ENCODE measurements at regions not wholly inside any gene's neighbourhood (a gene's known extent, or its start where the extent isn't known, plus 50 kb on each side); places are given as distances from the start of the nearest gene placed in this dataset.

GRCh38 chr11:91147885-91148284 is 925.0 kb upstream of the CHORDC1 start:
- DNase-seq (ENCODE audit: low read depth), result no peak
- TF ChIP-seq CTCF (IDR thresholded peaks at IDR 0.05; ENCODE audit: insufficient read depth, low read length, poor library complexity, severe bottlenecking), result no peak
- Histone ChIP-seq H3K36me3 (ENCODE audit: control insufficient read depth, insufficient read depth, low read length) (no peaks in the 10 kb centered on the region), H3K27me3 (ENCODE audit: control insufficient read depth, insufficient read depth, low read length) (no peaks in the 10 kb centered on the region), H3K4me3 (ENCODE audit: low read depth, low read length) (no peak overlapping the region)

- no peak overlapping the region for H3K4me3 ChIP-seq (ENCODE audit: low read depth, low read length)
- H3K36me3 ChIP-seq (ENCODE audit: control insufficient read depth, insufficient read depth, low read length), result no peaks in the 10 kb centered on the region
- DNase-seq (ENCODE audit: low read depth), result no peak
- TF ChIP-seq CTCF (IDR thresholded peaks at IDR 0.05; ENCODE audit: insufficient read depth, low read length, poor library complexity, severe bottlenecking), result no peak
- no peaks in the 10 kb centered on the region for H3K27me3 ChIP-seq (ENCODE audit: control insufficient read depth, insufficient read depth, low read length)
These were observed 918.8 kb upstream of the CHORDC1 start for GRCh38 chr11:91141655-91142054.

- H3K27me3 ChIP-seq (ENCODE audit: control insufficient read depth, insufficient read depth, low read length), result no peaks in the 10 kb centered on the region
- TF ChIP-seq CTCF (IDR thresholded peaks at IDR 0.05; ENCODE audit: insufficient read depth, low read length, poor library complexity, severe bottlenecking), result no peak
- H3K4me3 ChIP-seq (ENCODE audit: low read depth, low read length), result no peak overlapping the region
- DNase-seq (ENCODE audit: low read depth), result no peak
- H3K36me3 ChIP-seq (ENCODE audit: control insufficient read depth, insufficient read depth, low read length), result no peaks in the 10 kb centered on the region
These were observed 913.8 kb upstream of the CHORDC1 start for GRCh38 chr11:91136631-91137030.

GRCh38 chr11:91133361-91133760 is 910.5 kb upstream of the CHORDC1 start:
- no peak for DNase-seq (ENCODE audit: low read depth)
- TF ChIP-seq CTCF (IDR thresholded peaks at IDR 0.05; ENCODE audit: insufficient read depth, low read length, poor library complexity, severe bottlenecking), result no peak

GRCh38 chr11:91129596-91129995 is 906.7 kb upstream of the CHORDC1 start:
- H3K4me3 ChIP-seq (ENCODE audit: low read depth, low read length), result no peak overlapping the region
- no peak for TF ChIP-seq CTCF (IDR thresholded peaks at IDR 0.05; ENCODE audit: insufficient read depth, low read length, poor library complexity, severe bottlenecking)
- DNase-seq (ENCODE audit: low read depth), result no peak
- H3K36me3 ChIP-seq (ENCODE audit: control insufficient read depth, insufficient read depth, low read length), result no peaks in the 10 kb centered on the region
- H3K27me3 ChIP-seq (ENCODE audit: control insufficient read depth, insufficient read depth, low read length), result no peaks in the 10 kb centered on the region

More at GRCh38 chr11:91133361-91133760, 910.5 kb upstream of the CHORDC1 start:
- Histone ChIP-seq H3K27me3 (ENCODE audit: control insufficient read depth, insufficient read depth, low read length) (no peaks in the 10 kb centered on the region), H3K36me3 (ENCODE audit: control insufficient read depth, insufficient read depth, low read length) (no peaks in the 10 kb centered on the region), H3K4me3 (ENCODE audit: low read depth, low read length) (no peak overlapping the region)

GRCh38 chr11:91124363-91124762 is 901.5 kb upstream of the CHORDC1 start:
- no peak overlapping the region for H3K4me3 ChIP-seq (ENCODE audit: low read depth, low read length)
- no peaks in the 10 kb centered on the region for H3K36me3 ChIP-seq (ENCODE audit: control insufficient read depth, insufficient read depth, low read length)
- no peak for DNase-seq (ENCODE audit: low read depth)
- TF ChIP-seq CTCF (IDR thresholded peaks at IDR 0.05; ENCODE audit: insufficient read depth, low read length, poor library complexity, severe bottlenecking), result no peak
- no peaks in the 10 kb centered on the region for H3K27me3 ChIP-seq (ENCODE audit: control insufficient read depth, insufficient read depth, low read length)

Data from kidney epithelial cell (primary cell).